ENCODE measurements at regions not wholly inside any gene's neighbourhood (a gene's known extent, or its start where the extent isn't known, plus 50 kb on each side); places are given as distances from the start of the nearest gene placed in this dataset.

- TF ChIP-seq YY1 (IDR thresholded peaks at IDR 0.05; ENCODE audit: insufficient read depth, insufficient read length) (no peak), ZNF274 (IDR thresholded peaks at IDR 0.05; ENCODE audit: low read depth, low read length) (no peak), SUZ12 (IDR thresholded peaks at IDR 0.05; ENCODE audit: extremely low read depth, insufficient read depth, insufficient read length) (no peak)
Measured at GRCh38 chr5:87141544-87141943, 126.1 kb upstream of the RASA1 start.

Measured in NT2/D1 (cell line).